Nucleus accumbens (tissue), 56 donors: ENCODE measurements at regions not wholly inside any gene's neighbourhood (a gene's known extent, or its start where the extent isn't known, plus 50 kb on each side); places are given as distances from the start of the nearest gene placed in this dataset.

Source experiments
- DNase-seq, 56 donors: peaks; one replicate each; lab custom pipeline; 2025; lab: John Stamatoyannopoulos, UW

DNA sequence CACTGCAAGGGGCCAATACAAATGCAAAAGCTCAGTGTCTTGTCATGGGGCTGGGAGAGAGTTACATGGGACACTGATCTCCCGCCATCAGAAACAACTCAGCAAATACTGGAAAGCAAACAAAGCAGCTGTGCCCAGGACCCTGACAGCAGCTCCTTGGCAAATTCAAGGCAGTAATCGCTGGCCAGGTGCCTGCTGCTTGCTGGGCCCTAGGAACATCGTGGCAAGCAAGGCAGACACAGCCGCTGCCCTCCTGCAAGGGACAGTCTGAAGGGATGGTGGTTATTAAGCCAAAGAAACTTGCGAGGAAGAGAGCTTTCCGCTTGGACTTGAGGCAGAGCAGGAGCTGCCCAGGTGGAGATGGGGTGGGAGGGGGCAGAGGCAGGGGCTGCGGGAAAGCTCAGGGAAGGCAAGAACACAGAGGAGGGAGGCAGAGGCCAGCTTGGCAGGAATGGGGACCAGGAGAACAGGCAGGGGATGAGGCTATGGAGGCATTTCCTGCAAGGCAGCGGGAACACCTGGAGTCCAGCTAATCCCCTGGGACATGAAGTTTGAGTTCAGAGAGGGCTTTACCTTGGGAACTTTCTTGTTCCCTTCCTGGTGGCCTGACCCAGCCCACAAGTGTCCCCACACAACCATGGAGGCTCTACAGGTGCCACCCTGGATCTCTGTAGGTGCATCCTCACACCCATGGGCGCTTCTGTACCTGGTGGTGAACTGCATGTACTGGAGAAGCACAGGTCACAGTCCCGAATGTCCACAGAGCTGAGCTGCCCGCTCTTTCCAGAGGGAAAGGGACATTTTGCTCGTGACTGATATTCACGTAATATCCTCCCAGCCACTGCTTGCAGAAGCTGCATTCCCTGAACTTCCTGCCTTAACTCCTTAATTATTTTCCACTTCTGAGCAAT lies 78.7 kb upstream of the ATP2B2 start:
- DNase-seq = peak in 2 of 56 donors; percentile 6 to 12

GRCh38 chr3:10585945-10586344 lies 80.6 kb upstream of the ATP2B2 start:
- DNase-seq = no peak

GRCh38 chr3:10594915-10595314 lies 89.5 kb upstream of the ATP2B2 start:
- DNase-seq = no peak

DNA sequence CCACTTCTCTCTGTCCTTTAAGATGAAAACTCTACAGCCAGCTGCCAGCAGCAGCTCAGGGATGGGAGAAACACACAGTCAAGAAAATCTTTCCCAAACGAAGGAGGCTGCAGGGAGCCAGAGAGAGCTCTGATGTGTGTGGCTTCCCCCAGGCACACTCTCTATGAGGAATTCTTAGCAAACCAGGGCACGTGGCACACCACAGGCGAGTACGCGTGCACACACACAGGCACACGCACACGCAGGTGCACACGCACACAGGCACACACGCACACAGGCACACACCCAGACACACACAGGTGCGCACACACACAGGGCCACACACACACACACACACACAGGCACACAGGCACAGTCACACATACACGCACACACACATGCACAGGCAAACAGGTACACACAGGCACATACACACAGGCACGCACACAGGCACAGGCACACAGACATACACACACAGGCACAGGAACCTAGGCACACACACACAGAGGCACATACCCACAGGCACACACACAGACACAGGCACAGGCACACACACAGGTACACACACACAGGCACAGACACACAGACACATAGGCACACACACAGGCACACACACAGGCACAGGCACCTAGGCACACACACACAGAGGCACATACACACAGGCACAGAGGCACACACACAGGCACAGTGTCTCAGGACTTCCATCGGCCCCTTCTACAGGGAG lies 91.5 kb upstream of the ATP2B2 start:
- DNase-seq = peak in 19 of 56 donors; percentile 15 to 72 (median 30)

GRCh38 chr3:10597733-10598132 lies 92.3 kb upstream of the ATP2B2 start:
- DNase-seq = no peak

- DNase-seq = peak in 3 of 56 donors; percentile 17
Observed at GRCh38 chr3:10599017-10599416, 93.6 kb upstream of the ATP2B2 start.

DNA sequence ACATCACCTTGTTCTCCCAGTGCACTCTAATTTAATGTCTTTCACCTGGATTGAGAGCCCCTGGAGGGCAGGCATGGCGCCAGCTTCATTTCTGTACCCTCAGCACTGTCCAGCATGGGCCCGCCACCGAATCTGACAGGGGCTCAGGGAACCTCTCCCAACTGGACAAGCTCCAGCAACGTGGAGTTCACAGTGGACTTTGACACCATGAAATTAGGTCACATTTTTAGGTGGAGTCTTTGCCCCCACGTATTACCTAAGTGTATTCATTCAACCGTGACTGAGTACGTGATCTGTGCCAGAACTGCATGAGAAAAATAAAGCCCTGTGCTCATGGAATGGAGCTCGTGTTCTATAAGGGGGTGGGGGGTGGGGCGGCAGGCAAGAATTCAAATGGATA lies 94.1 kb upstream of the ATP2B2 start:
- no peak for DNase-seq

DNA sequence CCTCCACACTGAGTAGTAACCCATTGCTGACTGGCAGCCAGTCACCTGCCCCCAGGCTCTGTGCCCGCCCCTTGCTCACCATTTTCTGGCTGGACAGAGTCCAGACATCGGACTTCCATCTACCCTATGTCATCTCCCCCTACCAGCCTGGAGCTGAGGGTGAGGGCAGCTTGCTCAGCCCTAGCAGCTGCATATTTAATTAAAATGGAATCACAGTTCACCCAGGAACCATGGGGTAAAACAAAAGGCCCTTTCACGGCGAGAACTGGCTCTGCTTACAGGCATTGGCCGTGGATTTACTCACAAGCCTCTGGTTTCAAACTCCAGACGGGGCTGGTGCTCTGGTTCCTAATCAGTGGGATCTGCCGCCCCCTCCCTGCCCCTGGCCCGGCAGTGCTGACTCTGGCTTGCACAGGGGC lies 94.9 kb upstream of the ATP2B2 start:
- peak in 45 of 56 donors; percentile 16 to 78 (median 46) for DNase-seq

DNA sequence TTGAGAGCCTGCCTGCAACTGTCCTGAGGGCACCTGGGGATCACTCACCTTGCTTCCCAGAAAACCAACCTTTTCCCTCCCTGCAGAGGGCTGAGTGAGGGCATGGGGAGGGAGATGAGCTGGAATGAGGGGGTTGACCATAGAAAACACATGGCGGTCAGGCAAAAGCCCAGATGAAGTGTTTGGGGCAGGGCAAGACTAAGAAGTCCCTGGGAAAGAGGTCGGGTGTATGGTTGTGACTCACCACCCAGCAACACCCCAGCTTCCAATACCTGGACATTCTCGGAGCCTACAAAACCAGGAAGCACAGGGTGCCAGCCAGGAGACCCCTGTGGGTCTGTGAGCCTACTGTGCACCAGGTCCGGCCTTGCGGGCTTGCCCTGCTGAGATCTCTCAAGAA lies 95.3 kb upstream of the ATP2B2 start:
- peak in 2 of 56 donors; percentile 26 to 62 for DNase-seq

DNA sequence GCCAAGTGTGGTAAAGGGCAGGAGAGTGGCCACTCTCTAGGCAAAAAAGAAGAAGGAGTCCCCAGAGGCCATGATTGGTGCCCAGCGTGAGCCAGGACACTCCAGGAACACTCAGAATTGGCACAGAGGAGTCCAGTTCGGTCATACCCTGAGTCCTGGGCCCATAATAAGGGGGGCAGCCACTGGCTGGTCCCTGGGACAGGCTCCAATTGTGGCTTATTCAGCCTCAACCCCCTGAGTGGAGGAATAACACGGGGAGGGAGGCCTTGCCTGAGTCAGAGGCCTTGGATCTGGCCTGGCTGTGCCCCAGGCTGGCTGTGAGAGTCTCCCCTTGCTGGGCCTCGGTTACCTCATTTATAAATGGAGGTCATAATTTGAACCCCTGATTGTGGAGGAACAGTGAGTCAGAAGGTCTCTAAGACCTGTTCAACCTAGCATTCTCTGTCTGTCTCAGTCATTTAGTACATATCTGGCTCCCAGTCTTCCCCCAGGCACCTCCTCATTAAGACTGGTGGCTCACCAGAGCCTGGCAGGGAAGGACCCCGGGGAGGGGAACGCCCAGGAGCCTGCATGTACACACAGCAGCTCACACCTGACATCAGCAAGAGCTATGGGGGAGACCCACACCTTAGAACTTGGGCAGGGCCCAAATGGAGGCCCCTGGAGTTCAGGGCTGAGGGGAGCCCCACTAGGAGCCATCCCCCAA lies 95.9 kb upstream of the ATP2B2 start:
- DNase-seq = peak in 39 of 56 donors; percentile 8 to 78 (median 51)

- DNase-seq = no peak
Observed at GRCh38 chr3:10601857-10602230, 96.5 kb upstream of the ATP2B2 start.

GRCh38 chr3:10602271-10602670 lies 96.9 kb upstream of the ATP2B2 start:
- no peak for DNase-seq

DNA sequence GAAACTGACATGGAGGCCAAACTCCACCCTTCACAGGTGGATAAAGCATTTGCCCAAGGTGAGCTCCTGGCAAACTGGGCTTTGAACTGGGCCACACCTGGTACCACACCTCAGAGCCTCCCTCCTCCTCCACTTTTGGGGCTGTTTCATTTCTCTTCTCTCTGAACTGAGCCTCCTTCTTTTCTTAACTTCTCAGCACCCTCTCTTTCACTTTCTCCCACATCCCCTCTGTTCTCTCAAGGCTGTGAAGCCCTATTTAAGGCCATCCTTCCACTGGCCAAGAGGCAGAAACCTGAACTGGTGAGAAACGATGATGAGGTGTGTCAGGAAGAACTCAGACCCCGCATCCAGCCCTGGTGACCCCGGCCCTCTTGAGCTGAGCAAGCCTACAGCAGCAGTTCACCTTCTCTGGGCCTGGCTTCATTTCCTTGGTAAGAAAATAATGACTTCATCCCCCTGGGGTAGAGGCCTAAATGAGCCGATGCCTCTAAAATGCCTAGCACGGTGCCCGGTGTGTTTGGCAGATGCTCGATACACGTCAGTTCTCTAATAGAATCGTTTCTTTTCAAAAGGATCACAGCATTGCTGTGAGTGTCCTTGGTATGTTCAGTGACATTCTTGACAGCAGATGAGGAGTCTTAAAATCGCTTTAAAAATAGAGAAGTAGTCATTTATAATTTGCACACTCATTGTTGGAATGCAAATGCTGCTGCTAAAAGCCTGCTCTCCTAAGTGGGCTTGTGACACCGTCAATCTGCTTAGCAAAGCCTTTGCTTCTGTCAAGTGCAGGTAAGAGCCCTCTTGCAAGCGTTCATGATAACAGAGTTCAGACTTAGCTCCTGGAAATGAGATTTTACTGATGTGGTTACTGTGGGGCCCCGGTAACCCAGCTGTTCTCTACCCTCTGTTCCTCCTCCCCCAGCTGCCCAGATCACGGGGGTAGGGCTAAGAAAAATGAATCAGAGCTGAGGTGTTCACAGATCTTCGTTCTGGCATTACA lies 97.7 kb upstream of the ATP2B2 start:
- DNase-seq = peak in 25 of 56 donors; percentile 22 to 79 (median 52)

DNA sequence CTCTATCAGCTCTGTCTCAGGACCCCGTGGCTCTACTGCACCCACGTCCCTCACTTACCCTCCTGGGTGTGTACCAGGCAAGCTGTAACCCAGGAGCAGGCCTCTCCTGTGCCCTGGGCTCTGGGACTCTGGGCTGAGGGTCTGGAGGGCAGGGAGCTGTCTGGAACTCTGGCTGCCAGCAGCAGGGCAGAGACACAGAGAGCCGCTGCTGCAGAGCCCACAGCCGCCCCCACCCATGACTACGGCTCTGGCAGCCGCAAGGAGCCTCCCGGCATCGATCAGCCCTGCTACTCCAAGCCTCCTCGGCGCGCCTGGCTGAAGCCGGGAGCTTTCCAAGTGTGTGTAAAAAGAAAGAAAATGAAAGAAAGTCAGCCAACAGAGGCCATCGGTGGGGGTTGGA lies 103.7 kb upstream of the ATP2B2 start:
- peak in 27 of 56 donors; percentile 4 to 48 (median 20) for DNase-seq

DNA sequence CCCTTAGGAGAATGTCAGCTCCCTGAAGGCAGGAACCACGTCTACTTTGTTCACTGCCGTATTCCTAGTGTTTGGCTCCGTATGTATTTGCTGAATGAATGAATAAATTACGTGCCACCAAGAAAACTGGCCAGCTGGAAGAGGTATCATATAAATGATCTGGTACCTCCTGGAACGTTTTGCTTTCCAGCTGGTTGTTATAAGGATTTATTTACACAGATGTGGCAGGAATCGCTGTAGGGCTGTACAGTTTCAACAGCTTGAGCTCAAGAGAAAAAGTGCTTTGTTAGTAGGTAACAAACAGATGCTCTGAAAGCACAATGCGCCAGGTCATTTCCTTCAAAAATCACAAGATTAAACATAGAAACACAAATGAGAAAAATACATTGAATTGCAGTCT lies 108.8 kb upstream of the ATP2B2 start:
- DNase-seq = no peak

GRCh38 chr3:10615715-10616114 lies 110.3 kb upstream of the ATP2B2 start:
- no peak for DNase-seq

- DNase-seq = no peak
Observed at GRCh38 chr3:10616321-10616720, 110.9 kb upstream of the ATP2B2 start.

DNA sequence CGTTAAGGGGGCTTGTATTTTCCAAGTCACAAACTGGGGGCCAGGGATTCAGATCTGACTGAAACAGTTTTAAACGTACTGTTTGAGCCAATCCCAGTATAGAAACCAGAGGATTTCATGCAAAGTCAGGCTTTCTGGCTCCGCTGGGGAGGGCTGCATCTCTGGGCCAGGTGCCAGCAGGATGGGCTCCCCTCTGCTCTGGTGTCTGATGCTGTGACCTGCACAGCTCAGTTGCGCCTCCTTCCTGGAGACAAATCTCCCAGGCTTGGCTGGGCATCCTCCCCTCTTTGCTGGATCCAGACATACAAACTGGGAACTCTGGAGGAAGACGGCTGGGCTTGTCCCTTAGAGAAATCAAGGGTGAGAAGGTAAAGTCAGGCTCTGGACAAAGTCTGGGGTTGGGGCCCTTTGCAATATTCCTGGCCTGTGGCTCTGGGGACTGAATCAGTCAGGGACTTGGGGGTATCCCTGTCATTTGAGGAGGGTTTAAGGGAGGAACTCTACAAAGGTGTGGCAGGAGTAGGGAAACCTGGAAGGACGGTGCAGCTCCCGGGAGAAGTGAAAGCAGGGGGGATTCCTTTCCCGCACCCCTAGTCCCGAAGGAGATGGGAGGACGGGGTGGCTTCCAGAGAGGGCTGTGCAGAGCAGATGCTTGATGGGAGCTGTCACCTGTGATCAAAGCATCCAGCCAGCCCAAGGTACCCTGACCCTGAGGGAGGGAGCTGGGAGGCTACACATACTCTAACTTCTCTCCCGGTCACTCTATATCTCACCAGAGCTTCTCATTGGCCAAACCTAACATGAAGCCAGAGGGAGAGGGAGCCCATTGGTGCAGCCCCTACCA lies 114.8 kb upstream of the ATP2B2 start:
- DNase-seq = no peak

- no peak for DNase-seq
Observed at GRCh38 chr3:10620833-10621082, 115.4 kb upstream of the ATP2B2 start.
